GM19397 (cell line): ENCODE measurements at regions not wholly inside any gene's neighbourhood (a gene's known extent, or its start where the extent isn't known, plus 50 kb on each side); places are given as distances from the start of the nearest gene placed in this dataset.

Experiments used
- ATAC-seq: cut with Tn5 transposase; IDR thresholded peaks from one replicate; pipeline ENCODE4 v1.9.1; 2021; ENCODE audit warnings: mild to moderate bottlenecking, moderate library complexity; ENCODE audit not compliant: unreplicated experiment

GRCh38 chr3:82773207-82773606 lies 1011.8 kb upstream of the GBE1 start:
- no peak for ATAC-seq

GRCh38 chr3:82764521-82764920 lies 1003.1 kb upstream of the GBE1 start:
- no peak for ATAC-seq

- no peak for ATAC-seq
Measured at GRCh38 chr3:82761858-82762257, 1000.4 kb upstream of the GBE1 start.

- ATAC-seq, result no peak
Measured at GRCh38 chr3:82745544-82745943, 984.1 kb upstream of the GBE1 start.

GRCh38 chr3:82743196-82743595 lies 981.8 kb upstream of the GBE1 start:
- no peak for ATAC-seq

GRCh38 chr3:82741346-82741745 lies 979.9 kb upstream of the GBE1 start:
- no peak for ATAC-seq

- no peak for ATAC-seq
Measured at GRCh38 chr3:82739390-82739789, 977.9 kb upstream of the GBE1 start.

- no peak for ATAC-seq
Measured at GRCh38 chr3:82736696-82737277, 975.3 kb upstream of the GBE1 start.

- ATAC-seq, result no peak
Measured at GRCh38 chr3:82715091-82715856, 953.8 kb upstream of the GBE1 start.

GRCh38 chr3:82707035-82707434 lies 945.6 kb upstream of the GBE1 start:
- no peak for ATAC-seq

GRCh38 chr3:82685761-82686160 lies 924.3 kb upstream of the GBE1 start:
- no peak for ATAC-seq

GRCh38 chr3:82676356-82677026 lies 915.0 kb upstream of the GBE1 start:
- ATAC-seq, result no peak

GRCh38 chr3:82672966-82673365 lies 911.5 kb upstream of the GBE1 start:
- no peak for ATAC-seq

GRCh38 chr3:82671466-82671865 lies 910.0 kb upstream of the GBE1 start:
- ATAC-seq, result no peak

- ATAC-seq, result no peak
Measured at GRCh38 chr3:82654708-82655107, 893.3 kb upstream of the GBE1 start.

GRCh38 chr3:82643948-82644347 lies 882.5 kb upstream of the GBE1 start:
- no peak for ATAC-seq

GRCh38 chr3:82641701-82642100 lies 880.3 kb upstream of the GBE1 start:
- no peak for ATAC-seq

- no peak for ATAC-seq
Measured at GRCh38 chr3:82640254-82640653, 878.8 kb upstream of the GBE1 start.

- ATAC-seq, result no peak
Measured at GRCh38 chr3:82637574-82637973, 876.1 kb upstream of the GBE1 start.

- no peak for ATAC-seq
Measured at GRCh38 chr3:82636177-82636576, 874.7 kb upstream of the GBE1 start.

GRCh38 chr3:82633319-82633718 lies 871.9 kb upstream of the GBE1 start:
- ATAC-seq, result no peak

- no peak for ATAC-seq
Measured at GRCh38 chr3:82629937-82630336, 868.5 kb upstream of the GBE1 start.
